ENCODE measurements at regions not wholly inside any gene's neighbourhood (a gene's known extent, or its start where the extent isn't known, plus 50 kb on each side); places are given as distances from the start of the nearest gene placed in this dataset.

- no peak for DNase-seq
These were observed 455.9 kb upstream of the MARCKS start for GRCh38 chr6:113401231-113401630.

GRCh38 chr6:113402544-113402943 lies 454.6 kb upstream of the MARCKS start:
- DNase-seq, result no peak

- no peak for DNase-seq
These were observed 453.1 kb upstream of the MARCKS start for GRCh38 chr6:113403966-113404595.

- no peak for DNase-seq
These were observed 451.7 kb upstream of the MARCKS start for GRCh38 chr6:113405326-113406047.

GRCh38 chr6:113406048-113406695 lies 451.0 kb upstream of the MARCKS start:
- DNase-seq, result no peak

- no peak for DNase-seq
These were observed 446.1 kb upstream of the MARCKS start for GRCh38 chr6:113411011-113411410.

- no peak for DNase-seq
These were observed 444.4 kb upstream of the MARCKS start for GRCh38 chr6:113412589-113413357.

- no peak for DNase-seq
These were observed 442.6 kb upstream of the MARCKS start for GRCh38 chr6:113414511-113414910.

GRCh38 chr6:113416170-113416569 lies 441.0 kb upstream of the MARCKS start:
- no peak for DNase-seq

- DNase-seq, result no peak
These were observed 436.9 kb upstream of the MARCKS start for GRCh38 chr6:113420290-113420689.

- no peak for DNase-seq
These were observed 435.1 kb upstream of the MARCKS start for GRCh38 chr6:113421997-113422396.

GRCh38 chr6:113423956-113424355 lies 433.2 kb upstream of the MARCKS start:
- DNase-seq, result no peak

- DNase-seq, result no peak
These were observed 431.0 kb upstream of the MARCKS start for GRCh38 chr6:113425977-113426660.

- DNase-seq, result no peak
These were observed 429.5 kb upstream of the MARCKS start for GRCh38 chr6:113427617-113428016.

GRCh38 chr6:113428702-113429101 lies 428.4 kb upstream of the MARCKS start:
- DNase-seq, result no peak

- no peak for DNase-seq
These were observed 424.4 kb upstream of the MARCKS start for GRCh38 chr6:113432521-113433334.

GRCh38 chr6:113433335-113433991 lies 423.7 kb upstream of the MARCKS start:
- no peak for DNase-seq

- DNase-seq, result no peak
These were observed 422.5 kb upstream of the MARCKS start for GRCh38 chr6:113434641-113435040.

GRCh38 chr6:113437566-113437965 lies 419.6 kb upstream of the MARCKS start:
- DNase-seq, result no peak

- DNase-seq, result no peak
These were observed 417.3 kb upstream of the MARCKS start for GRCh38 chr6:113439866-113440265.

GRCh38 chr6:113442040-113442439 lies 415.1 kb upstream of the MARCKS start:
- DNase-seq, result no peak
